Gastrocnemius medialis (tissue), 4 donors: ENCODE measurements at regions not wholly inside any gene's neighbourhood (a gene's known extent, or its start where the extent isn't known, plus 50 kb on each side); places are given as distances from the start of the nearest gene placed in this dataset.

Experiments
- ATAC-seq, 2 donors: fragments of 150-250 bp; one replicate each; pipeline ENCODE4 v1.9.1; 2016
- DNase-seq, 2 donors: peaks; one replicate each; pipeline ENCODE4 v3.0.0-alpha.2; 2019
- H3K27ac ChIP-seq, 4 donors: fragments of 200-600 bp; sonication (generic); 1 replicate in 1 of 4; 2 replicates in 3 of 4; pipeline ENCODE4 v1.5.1; 2016 to 2018; ENCODE audit warnings: mild to moderate bottlenecking in 2 of 4, moderate library complexity in 1 of 4
- H3K27me3 ChIP-seq, 3 donors: fragments of 200-600 bp; sonication (generic) in 2 of 3; 1 replicate in 1 of 3; 2 replicates in 2 of 3; pipeline versions ENCODE4 v1.5.1 to v1.6.0; 2016 to 2019; ENCODE audit warnings: mild to moderate bottlenecking in 1 of 3, moderate library complexity in 1 of 3
- H3K36me3 ChIP-seq, 2 donors: fragments of 200-600 bp; sonication (generic) in 1 of 2; one replicate each; pipeline ENCODE4 v1.5.1; 2017 to 2018
- H3K4me1 ChIP-seq, 2 donors: fragments of 200-600 bp; sonication (generic) in 1 of 2; one replicate each; pipeline ENCODE4 v1.5.1; 2016 to 2017; ENCODE audit warnings: mild to moderate bottlenecking in 2 of 2
- H3K4me3 ChIP-seq, 4 donors: fragments of 200-600 bp; sonication (generic) in 3 of 4; 1 replicate in 1 of 4; 2 replicates in 3 of 4; pipeline ENCODE4 v1.5.1; 2016 to 2019; ENCODE audit warnings: mild to moderate bottlenecking in 2 of 4
- H3K9me3 ChIP-seq, 3 donors: fragments of 200-600 bp; sonication (generic) in 2 of 3; 1 replicate in 1 of 3; 2 replicates in 2 of 3; pipeline ENCODE4 v1.5.1; 2016 to 2019
- CTCF ChIP-seq, 5 experiments: fragments of 450-650 bp in 3 of 5; fragments of 200-600 bp in 2 of 5; sonication (generic) in 2 of 5; IDR thresholded peaks in 4 of 5; conservative IDR thresholded peaks in 1 of 5; 1 replicate in 4 of 5; 2 replicates in 1 of 5; pipeline ENCODE4 v1.5.1; 2016 to 2019; ENCODE audit warnings: antibody characterized with exemption in 5 of 5, mild to moderate bottlenecking in 3 of 5, moderate library complexity in 3 of 5
- POLR2A ChIP-seq, 2 donors: fragments of 450-650 bp; IDR thresholded peaks; one replicate each; pipeline ENCODE4 v1.6.1; 2017; ENCODE audit warnings: antibody characterized with exemption in 2 of 2, mild to moderate bottlenecking in 2 of 2, moderate library complexity in 2 of 2
- in situ Hi-C, 4 donors: fragments of 200-750 bp; cut with MboI; loops; one replicate each; pipeline versions ENCODE4 v1.15.0 to v1.8.0; 2017; ENCODE audit warnings: low sequenced_read_pairs in 4 of 4
- intact Hi-C: fragments of 100-400 bp; cut with DNase I; formaldehyde crosslinking; loops from one replicate; pipeline ENCODE4 v1.15.1; 2023; ENCODE audit warnings: low total_unique reads

GRCh38 chr13:72198967-72199560, 332.1 kb upstream of the DACH1 start:
- Histone ChIP-seq H3K4me3 (no peak overlapping the region), H3K36me3 (no peaks in the 10 kb centered on the region), H3K4me1 (no peaks in the 10 kb centered on the region), H3K27me3 (no peaks in the 10 kb centered on the region), H3K27ac (no peak overlapping the region), H3K9me3 (no peaks in the 10 kb centered on the region)
- DNase-seq (no peak), ATAC-seq (no peak)
- intact Hi-C loops = no loop called here
- in situ Hi-C loops = no loop called here
- TF ChIP-seq POLR2A (IDR thresholded peaks at IDR 0.05) = no peak
- TF ChIP-seq CTCF (IDR thresholded peaks at IDR 0.05 in 4 of 5, conservative IDR thresholded peaks at IDR 0.05 in 1 of 5) = no peak

GRCh38 chr13:72198042-72198441, 331.0 kb upstream of the DACH1 start:
- in situ Hi-C loops = no loop called here
- H3K36me3 ChIP-seq = no peaks in the 10 kb centered on the region
- H3K27me3 ChIP-seq = no peaks in the 10 kb centered on the region
- DNase-seq = no peak
- TF ChIP-seq POLR2A (IDR thresholded peaks at IDR 0.05) = no peak
- TF ChIP-seq CTCF (IDR thresholded peaks at IDR 0.05 in 4 of 5, conservative IDR thresholded peaks at IDR 0.05 in 1 of 5) = no peak
- intact Hi-C loops = no loop called here
- H3K27ac ChIP-seq = no peak overlapping the region
- ATAC-seq = no peak
- H3K4me1 ChIP-seq = no peaks in the 10 kb centered on the region
- H3K4me3 ChIP-seq = no peak overlapping the region
- no peaks in the 10 kb centered on the region for H3K9me3 ChIP-seq

GRCh38 chr13:72195044-72195704, 328.2 kb upstream of the DACH1 start:
- H3K9me3 ChIP-seq = no peaks in the 10 kb centered on the region

GRCh38 chr13:72194523-72194922, 327.5 kb upstream of the DACH1 start:
- intact Hi-C loops = no loop called here
- ATAC-seq = no peak
- DNase-seq = no peak
- Histone ChIP-seq H3K4me1 (no peaks in the 10 kb centered on the region), H3K36me3 (no peaks in the 10 kb centered on the region), H3K27ac (no peak overlapping the region), H3K4me3 (no peak overlapping the region), H3K9me3 (no peaks in the 10 kb centered on the region), H3K27me3 (no peaks in the 10 kb centered on the region)
- TF ChIP-seq POLR2A (IDR thresholded peaks at IDR 0.05) (no peak), CTCF (IDR thresholded peaks at IDR 0.05 in 4 of 5, conservative IDR thresholded peaks at IDR 0.05 in 1 of 5) (no peak)
- in situ Hi-C loops = no loop called here

More at GRCh38 chr13:72195044-72195704, 328.2 kb upstream of the DACH1 start:
- DNase-seq (no peak), ATAC-seq (no peak)
- in situ Hi-C loops (no loop called here), intact Hi-C loops (no loop called here)
- no peak overlapping the region for H3K4me3 ChIP-seq
- no peaks in the 10 kb centered on the region for H3K36me3 ChIP-seq
- no peaks in the 10 kb centered on the region for H3K4me1 ChIP-seq
- H3K27ac ChIP-seq = no peak overlapping the region
- TF ChIP-seq CTCF (IDR thresholded peaks at IDR 0.05 in 4 of 5, conservative IDR thresholded peaks at IDR 0.05 in 1 of 5) (no peak), POLR2A (IDR thresholded peaks at IDR 0.05) (no peak)
- H3K27me3 ChIP-seq = no peaks in the 10 kb centered on the region
